GM12891 (cell line): ENCODE measurements at regions not wholly inside any gene's neighbourhood (a gene's known extent, or its start where the extent isn't known, plus 50 kb on each side); places are given as distances from the start of the nearest gene placed in this dataset.

ENCODE experiments used
- POLR2A ChIP-seq: IDR thresholded peaks from 2 replicates; pipeline ENCODE4 v1.6.1; 2011; ENCODE audit warnings: low read depth, low read length, control low read depth
- POLR2AphosphoS5 ChIP-seq: IDR thresholded peaks from 2 replicates; pipeline ENCODE4 v1.6.1; 2011; ENCODE audit warnings: low read depth, low read length, control low read depth
- POU2F2 ChIP-seq: IDR thresholded peaks from 2 replicates; pipeline ENCODE4 v1.6.1; 2011; ENCODE audit warnings: low read depth, mild to moderate bottlenecking, control low read depth, low read length, moderate library complexity
- TAF1 ChIP-seq: IDR thresholded peaks from 2 replicates; pipeline ENCODE4 v1.6.1; 2011; ENCODE audit warnings: low read depth, low read length, control low read depth

DNA sequence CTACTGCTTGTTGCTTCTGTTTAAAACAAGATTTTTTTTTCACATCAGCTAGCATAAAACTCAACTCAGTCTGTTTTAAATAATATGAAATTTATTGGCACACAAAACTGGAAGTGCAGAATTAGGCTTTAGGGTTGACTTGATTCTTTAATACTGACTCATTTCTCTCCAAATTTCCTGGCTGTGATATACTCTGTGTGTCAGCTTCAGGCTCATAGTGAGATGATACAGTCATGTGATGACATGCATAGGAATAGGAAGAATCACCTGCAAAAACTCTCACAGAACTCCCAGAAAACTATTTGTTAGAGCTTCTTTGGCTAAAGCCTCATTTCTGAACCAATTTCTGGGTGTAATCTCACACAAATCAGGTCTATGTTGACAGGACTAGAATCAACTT lies 1068.0 kb upstream of the EPHA7 start:
- no peak for TF ChIP-seq TAF1
- TF ChIP-seq POLR2A = no peak
- no peak for TF ChIP-seq POLR2AphosphoS5
- TF ChIP-seq POU2F2 = no peak
